HG02759 (cell line): ENCODE measurements at regions not wholly inside any gene's neighbourhood (a gene's known extent, or its start where the extent isn't known, plus 50 kb on each side); places are given as distances from the start of the nearest gene placed in this dataset.

ENCODE experiments used
- ATAC-seq: cut with Tn5 transposase; IDR thresholded peaks from one replicate; pipeline ENCODE4 v1.9.1; 2021; ENCODE audit warnings: mild to moderate bottlenecking, moderate library complexity; ENCODE audit not compliant: unreplicated experiment

DNA sequence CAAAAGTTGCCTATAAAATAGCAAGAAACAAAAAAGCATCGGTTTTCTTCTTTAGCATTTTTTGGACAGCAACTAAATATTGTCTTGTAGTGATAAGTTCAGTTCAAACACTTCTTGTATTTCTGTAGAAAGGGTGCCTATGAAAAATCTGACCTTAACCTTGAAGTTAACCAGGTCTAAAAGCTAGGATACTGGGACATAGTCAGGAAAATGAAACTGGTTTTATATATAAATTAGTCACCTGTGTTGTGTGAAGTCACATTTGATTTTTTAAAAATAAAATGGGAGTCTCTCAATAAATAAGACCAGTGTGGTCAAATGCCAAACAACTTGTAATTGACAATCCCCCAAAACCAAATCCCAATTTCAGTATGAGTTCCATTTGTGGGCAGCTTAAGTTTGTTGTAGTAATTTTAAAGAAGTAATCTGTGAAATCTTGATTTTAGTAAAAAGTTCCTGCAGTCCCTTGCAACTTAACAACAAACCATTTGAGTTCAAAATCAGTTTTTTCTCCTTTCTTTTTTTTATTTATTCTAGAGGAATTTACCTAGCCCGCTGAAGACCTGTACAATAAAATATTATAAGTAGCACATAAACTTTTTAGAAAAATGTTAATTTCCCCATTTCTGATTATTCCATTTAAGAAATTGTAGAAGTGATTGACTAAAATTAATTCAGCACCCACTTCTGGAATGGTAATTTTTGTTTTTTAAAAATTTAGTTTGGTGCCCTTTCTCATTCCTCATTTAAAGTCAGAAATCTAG lies 84.5 kb upstream of the PPARA start:
- no peak for ATAC-seq

DNA sequence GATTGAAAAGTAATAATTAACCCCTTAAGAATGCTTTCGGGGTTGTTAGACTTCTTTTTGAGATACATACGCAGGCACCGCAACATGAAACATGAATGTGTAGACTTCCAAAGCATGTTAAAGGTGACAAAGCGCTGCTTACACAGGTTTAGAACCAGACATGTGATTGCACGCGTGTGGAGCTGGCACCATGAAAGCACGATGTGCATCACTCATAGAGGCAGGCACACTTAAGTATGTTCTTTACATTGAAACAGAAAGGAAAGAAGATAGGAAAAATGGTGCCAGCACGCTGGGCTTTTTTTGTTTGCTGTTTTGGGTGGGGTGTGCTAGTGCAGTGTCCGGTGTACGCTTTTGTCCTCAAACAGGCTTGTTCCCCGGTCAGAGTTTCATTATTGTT lies 83.6 kb upstream of the PPARA start:
- ATAC-seq, result no peak

- no peak for ATAC-seq
These were observed 82.9 kb upstream of the PPARA start for GRCh38 chr22:46067159-46068111.

DNA sequence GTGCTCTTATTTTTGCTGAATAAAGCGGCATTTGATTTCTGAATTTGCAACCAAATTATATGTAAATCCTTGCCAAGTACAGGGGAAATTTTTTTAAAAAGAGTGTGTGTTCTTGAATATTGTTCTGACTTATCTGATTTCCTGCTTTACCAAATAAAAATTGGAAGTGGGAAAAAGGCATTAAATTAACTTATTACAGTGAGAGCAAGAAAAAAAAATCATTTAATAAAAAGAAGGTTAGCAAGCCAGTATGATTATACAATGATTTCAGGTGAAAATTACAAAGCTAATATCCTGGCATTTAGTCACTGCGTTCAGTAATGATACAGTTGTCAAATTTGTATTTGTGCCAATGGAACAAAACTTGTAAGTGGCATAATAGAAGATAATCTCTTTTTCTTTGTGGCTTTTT lies 82.1 kb upstream of the PPARA start:
- no peak for ATAC-seq

GRCh38 chr22:46068593-46069491 lies 81.5 kb upstream of the PPARA start:
- ATAC-seq, result no peak

DNA sequence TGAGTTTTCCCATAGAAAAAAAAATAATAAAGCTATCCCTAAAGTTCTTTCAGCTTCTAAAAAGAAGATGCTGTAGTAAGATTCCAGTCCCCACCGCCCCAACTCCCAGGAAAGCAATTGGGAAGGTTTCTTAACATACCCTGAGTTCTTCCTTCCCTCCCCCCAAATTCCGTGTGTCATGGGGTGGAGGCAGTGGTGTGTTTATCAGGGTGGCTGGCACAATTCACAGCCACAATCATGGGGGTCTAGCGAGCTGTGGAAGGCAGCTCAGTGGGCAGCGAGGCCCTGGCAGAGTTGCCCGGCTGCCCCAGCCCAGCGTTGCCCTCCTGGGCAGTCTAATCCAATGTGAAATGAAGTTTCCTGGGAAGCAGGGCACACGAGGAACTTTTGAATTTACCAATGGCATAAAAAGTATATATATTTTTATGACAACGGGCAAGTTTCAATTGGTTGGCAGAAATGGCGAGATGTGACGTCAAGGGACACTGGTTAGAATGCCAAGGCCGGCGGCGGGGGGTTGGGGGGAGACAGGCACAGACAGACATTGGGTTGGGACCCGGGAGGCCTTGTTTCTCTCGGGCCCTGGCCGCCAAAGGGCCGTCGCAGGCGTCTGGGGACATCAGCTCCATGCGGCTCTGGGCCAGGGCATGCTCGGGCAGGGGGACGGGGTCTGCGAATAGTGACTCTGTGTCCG lies 80.7 kb upstream of the PPARA start:
- no peak for ATAC-seq

- no peak for ATAC-seq
These were observed 80.0 kb upstream of the PPARA start for GRCh38 chr22:46070215-46070802.

DNA sequence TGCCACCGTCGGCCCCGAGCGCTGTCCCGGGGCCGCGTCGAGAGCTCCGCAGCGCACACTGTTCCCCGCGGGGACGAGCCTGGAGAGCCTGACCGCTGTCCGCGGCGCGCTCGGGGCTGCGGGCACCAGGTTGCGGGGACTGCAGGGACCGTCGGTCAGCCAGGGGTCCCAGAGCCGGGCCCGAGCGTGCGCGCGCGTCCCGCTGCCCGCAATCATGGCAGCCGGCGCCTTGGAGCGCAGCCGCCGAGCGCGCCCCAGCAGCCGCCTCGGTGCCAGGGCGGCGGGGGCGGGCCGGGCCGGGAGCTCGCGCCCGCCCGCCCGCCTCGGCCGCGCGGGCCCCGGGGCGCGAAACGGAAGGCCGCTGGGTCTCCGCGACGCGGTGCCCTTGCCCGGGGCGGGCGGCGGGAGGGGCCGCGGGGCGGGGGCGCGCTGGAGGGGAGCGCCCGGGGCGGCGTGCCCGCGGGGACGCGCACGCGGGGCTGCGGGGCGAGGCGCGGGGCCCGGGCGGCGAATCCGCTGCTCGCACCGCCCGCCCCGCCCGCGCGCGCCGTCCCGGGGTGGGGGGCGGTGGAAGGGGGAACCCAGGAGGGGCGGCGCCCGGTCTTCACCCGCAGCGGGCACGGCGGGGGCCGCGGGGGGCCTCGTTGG lies 79.4 kb upstream of the PPARA start:
- ATAC-seq, result peak; percentile 37

DNA sequence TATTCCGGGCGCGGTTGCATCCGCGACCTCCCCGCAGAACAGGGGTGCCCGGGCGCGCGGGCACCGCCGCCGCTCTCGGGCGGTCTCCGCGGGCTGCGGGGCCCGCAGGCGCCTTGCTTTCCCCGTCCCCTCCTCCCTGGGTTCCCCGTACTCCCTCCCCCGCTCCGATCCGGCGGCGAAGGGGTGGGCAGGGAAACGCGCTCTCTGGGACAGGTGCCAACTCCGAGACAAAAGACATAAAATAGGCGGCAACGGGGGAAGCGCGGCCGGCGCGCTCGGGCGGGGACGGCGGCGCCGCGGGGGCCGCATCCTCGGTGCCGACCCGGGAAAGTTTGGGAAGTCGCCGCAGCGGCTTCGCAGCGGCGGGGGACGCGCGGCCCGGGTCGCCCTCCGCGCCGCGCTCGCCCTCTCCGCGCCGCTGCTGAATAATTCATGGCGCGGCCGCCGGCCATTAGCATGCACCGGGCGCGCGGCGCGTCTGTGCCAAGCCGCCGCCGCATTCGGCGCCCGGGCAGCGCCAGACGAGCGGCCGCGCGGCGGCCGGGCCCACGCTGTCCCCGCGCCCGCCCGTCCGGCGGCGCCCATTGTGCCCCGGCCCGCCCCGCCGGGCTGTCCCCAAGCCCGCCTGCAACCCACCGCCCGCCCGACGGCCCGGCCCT lies 78.7 kb upstream of the PPARA start:
- ATAC-seq, result peak; percentile 32

- peak; percentile 28 for ATAC-seq
These were observed 78.0 kb upstream of the PPARA start for GRCh38 chr22:46072110-46072881.

DNA sequence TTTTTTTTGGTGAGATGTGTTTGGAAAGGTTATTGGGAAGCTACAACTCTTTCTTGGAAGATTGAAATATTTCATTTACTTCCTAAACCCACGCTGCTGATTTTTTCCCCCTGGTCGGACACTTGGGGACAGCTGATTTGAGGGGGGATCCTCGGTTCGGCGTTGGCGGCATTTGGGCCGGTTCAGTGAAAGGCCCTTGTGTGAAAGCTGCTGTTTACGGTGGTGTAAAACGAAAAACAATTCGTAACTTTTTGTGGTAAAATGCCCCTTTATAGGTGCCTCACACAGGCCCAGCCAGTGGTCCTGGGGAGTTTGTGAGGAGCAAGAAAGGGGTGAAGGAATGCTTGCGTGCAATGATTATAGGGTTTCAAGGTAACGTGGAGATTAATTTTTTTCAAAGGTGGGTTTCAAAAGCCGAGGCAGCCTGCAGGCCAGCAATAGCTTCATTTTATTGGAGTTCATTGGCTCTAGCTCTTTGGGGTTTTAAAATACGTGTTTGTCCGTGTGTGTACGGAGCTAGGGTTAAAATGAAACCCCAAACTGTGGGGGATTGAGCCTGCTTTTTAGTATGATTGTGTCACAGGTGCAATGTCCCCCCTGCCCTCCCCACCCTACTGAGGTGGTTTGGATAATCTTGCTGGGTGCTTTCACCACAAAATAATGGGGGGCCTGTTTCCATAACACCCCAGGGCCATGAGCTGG lies 77.2 kb upstream of the PPARA start:
- ATAC-seq, result no peak

DNA sequence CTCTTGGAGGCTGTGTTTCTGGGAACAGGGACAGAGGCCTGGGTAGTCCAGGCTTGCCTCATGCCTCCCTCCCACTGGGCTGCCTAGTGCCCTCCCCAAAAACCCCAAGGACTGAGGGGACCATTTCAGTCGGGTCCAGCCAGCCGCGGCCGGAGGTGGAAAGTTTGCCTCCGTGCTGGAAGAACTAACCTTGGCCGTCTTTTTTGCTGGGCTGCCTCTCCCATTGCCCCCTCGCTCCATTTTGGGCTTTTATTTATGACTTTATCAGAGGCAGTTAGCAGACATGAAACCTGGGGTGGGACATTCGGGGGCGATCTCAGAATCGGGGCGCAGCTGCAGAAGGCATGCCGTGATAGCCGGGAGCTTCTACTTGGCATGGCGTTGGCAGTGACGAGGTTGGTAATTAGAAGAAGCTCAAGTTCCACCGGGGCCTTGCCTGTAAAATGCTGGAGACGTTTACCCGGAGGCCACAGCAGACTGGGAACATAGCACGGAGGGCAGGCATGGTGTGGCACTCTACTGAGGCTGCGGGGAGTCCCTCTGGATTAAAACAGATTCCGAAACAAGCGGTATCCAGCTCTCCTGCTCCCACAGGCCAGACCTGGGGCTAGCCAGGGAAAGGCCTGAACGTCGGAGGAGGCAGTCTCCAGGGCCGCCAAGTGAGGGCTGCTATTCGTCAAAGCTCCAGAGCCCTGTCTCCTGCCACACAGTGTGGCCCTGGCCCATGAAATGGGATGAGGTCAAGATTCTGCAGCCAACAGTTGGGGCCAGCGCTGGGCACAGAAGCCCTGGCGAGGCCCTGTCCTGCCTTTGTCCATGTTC lies 76.4 kb upstream of the PPARA start:
- no peak for ATAC-seq

- no peak for ATAC-seq
These were observed 75.4 kb upstream of the PPARA start for GRCh38 chr22:46074771-46075551.

- ATAC-seq, result no peak
These were observed 74.4 kb upstream of the PPARA start for GRCh38 chr22:46075764-46076531.

DNA sequence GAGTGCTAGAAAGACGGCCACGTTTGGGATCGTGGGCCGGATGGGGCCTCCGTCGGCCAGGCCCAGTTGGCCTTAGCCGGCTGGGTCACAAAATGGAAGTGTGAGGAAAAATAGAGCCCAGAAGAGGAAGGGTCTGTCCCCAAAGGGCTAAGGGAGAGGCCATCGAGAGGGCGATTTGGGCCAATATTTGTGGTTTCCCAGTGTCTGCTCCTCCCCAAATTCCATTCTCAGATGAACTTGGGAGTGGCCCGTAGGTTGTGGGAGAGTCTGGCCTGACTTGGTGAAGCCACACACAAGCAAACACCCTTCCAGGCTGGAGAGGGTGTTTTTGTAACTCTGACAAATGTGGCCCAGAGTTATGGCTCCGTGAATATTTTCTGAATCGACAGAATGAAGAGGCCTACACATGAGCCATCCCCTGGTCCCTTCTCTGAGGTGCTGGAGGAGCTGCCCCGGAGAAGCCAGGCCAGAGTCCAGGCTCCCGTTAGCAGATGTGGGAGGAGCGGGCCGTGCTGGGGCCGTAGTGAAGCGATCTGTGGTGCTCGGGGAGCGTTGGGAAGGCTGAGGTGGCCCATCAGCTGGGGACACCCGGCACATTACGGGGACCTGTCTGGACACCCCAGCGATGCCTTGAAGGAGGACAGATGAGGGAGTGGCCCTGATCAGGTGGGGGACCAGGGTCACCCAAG lies 73.5 kb upstream of the PPARA start:
- ATAC-seq, result no peak
